ENCODE measurements at regions not wholly inside any gene's neighbourhood (a gene's known extent, or its start where the extent isn't known, plus 50 kb on each side); places are given as distances from the start of the nearest gene placed in this dataset.

GRCh38 chr2:239574054-239574433 is 173.2 kb upstream of the HDAC4 start:
- intact Hi-C loops (cut with DNase I, micrococcal nuclease), result no loop called here
- DNase-seq (no peak), ATAC-seq (no peak)

DNA sequence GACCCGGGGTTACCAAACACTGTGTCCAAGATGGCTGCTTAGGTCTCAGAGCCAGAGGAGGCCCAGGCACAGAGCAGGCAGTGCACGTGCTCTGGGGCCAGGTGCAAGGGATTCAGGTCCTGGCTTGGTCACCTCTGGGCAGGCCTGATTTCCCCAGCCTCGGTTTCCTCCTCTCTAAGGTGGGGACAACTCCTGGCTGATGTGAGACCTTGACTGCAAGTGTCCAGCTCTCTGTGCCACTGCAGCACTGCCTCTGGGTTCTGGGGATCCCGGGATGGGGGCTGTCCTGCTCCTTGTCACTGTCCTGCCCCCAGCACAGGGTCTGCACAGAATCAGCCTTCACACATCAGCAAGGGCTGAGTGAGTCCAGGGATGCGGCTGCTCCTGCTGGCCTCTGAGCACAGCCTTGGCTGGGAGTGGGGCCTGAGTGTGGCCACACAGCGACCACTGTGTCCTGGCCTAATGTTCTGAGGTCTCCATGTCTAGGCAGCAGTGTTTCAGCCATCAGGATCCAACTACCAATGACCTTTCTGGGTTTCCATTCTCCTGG is 170.2 kb upstream of the HDAC4 start:
- DNase-seq, result no peak
- no peak for ATAC-seq
- intact Hi-C loops (cut with DNase I, micrococcal nuclease), result no loop called here

GRCh38 chr2:239570216-239570925 is 169.6 kb upstream of the HDAC4 start:
- intact Hi-C loops (cut with DNase I, micrococcal nuclease), result no loop called here
- DNase-seq, result no peak
- ATAC-seq, result no peak

DNA sequence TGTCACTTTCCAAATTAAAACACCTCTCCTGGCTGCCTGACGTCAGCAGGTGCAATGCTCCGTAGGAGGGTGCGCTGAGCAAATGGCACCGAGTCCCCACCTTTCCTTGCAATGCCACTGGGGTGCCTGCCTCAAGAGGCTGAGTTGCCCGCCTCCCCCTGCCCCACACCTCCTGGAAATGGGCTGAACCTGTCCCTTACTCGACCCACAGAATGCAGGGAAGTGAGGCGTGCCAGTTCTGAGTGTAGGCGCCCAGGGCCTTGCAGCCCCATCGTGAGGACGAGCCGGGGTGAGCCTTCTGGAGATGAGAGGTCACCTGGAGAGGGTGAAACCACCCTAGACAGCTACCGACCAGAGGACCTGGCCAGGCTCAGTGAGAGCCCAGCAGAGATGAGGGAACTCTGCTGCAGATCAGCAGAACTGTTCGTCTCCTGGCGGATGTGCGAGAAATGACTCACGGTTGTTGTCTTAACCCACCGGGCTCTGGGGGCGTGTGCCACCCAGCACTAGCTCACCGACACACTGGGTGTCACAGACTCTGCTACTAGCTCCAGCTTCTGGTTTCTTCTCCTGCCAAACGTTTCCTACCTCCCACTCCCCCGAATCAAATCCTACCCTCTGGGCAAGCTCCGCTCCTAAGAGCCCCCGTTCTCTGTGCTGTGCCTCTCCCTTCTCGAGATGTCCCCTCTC is 168.7 kb upstream of the HDAC4 start:
- DNase-seq (no peak), ATAC-seq (no peak)
- intact Hi-C loops (cut with DNase I, micrococcal nuclease), result no loop called here

DNA sequence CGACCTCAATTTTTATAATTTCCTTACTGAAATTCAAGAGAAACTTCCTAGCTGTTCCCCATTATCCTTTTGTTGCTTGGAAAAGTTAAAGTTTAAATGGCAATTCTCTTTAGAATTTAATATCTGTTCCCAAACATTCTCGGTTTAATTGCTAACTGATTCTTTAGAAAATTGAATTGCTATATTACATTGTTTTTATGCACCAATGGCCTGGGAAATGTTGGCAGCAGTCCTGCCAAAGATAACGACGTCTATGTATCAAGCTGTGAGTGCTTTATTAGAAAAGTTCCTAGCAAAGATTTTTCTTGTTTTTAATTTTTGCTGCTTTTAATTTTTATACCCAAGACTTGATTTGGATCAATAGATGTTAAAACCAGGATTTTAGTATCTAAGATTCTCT is 167.8 kb upstream of the HDAC4 start:
- intact Hi-C loops (cut with DNase I, micrococcal nuclease), result no loop called here
- DNase-seq (no peak), ATAC-seq (no peak)

- DNase-seq (no peak), ATAC-seq (no peak)
- intact Hi-C loops (cut with DNase I, micrococcal nuclease), result no loop called here
Measured at GRCh38 chr2:239567786-239568185, 167.0 kb upstream of the HDAC4 start.

DNA sequence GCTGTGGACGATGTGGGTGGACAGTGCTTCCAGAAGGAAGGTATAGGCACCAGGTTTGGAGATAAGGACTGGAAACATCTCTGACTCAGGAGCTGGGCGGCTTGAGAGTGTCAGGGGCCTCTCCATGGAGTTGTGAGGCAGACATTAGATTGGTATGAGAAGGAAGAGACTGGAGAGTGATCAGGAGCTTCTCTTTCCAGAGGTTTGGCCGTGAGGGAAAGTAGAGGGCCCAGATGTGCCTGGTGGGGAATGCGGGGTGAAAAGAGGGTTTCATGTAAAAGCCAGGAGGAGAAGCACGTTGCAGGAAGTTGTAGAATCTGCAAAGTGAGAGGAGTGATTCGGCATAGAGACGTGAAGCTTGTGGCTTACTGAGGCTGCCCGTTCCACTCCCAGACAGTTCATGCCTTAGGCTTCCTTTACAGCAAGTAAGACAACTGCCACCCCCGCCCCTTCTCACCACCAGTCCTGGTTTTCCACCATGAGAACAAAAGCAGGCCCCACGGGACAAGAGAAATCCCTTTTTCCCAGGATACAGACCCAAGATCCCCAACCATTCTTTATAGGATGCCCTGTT is 166.3 kb upstream of the HDAC4 start:
- ATAC-seq (no peak), DNase-seq (no peak)
- intact Hi-C loops (cut with DNase I, micrococcal nuclease), result no loop called here

- ATAC-seq, result no peak
- peak in 1 of 2 donors; percentile 14 for DNase-seq
- intact Hi-C loops (cut with DNase I, micrococcal nuclease), result no loop called here
Measured at GRCh38 chr2:239566162-239566994, 165.6 kb upstream of the HDAC4 start.

DNA sequence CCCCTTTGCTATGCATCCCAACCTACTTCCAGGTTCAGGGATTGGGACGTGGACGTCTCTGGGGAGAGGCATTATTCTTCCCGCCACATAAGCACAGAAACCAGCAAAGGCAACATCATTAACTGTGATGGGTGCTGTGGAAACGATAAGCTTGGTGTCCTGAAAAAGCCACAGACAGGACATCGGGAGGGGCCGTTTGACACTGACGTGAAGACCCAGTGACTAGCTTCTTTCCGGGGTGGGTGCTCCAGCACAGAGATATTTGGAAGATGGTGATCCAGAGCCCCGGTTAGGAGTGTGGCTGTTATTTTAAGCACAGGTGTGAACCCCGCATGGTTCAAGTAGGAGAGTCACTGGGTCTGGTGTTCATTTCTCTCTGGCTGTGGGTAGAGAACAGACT is 163.8 kb upstream of the HDAC4 start:
- no peak for ATAC-seq
- intact Hi-C loops (cut with DNase I, micrococcal nuclease), result no loop called here
- no peak for DNase-seq

GRCh38 chr2:239563561-239563960 is 162.7 kb upstream of the HDAC4 start:
- intact Hi-C loops (cut with DNase I, micrococcal nuclease), result no loop called here
- DNase-seq, result no peak
- no peak for ATAC-seq

GRCh38 chr2:239561446-239562001 is 160.7 kb upstream of the HDAC4 start:
- DNase-seq (peak in 1 of 2 donors; percentile 28), ATAC-seq (no peak)
- intact Hi-C loops (cut with DNase I, micrococcal nuclease), result no loop called here

DNA sequence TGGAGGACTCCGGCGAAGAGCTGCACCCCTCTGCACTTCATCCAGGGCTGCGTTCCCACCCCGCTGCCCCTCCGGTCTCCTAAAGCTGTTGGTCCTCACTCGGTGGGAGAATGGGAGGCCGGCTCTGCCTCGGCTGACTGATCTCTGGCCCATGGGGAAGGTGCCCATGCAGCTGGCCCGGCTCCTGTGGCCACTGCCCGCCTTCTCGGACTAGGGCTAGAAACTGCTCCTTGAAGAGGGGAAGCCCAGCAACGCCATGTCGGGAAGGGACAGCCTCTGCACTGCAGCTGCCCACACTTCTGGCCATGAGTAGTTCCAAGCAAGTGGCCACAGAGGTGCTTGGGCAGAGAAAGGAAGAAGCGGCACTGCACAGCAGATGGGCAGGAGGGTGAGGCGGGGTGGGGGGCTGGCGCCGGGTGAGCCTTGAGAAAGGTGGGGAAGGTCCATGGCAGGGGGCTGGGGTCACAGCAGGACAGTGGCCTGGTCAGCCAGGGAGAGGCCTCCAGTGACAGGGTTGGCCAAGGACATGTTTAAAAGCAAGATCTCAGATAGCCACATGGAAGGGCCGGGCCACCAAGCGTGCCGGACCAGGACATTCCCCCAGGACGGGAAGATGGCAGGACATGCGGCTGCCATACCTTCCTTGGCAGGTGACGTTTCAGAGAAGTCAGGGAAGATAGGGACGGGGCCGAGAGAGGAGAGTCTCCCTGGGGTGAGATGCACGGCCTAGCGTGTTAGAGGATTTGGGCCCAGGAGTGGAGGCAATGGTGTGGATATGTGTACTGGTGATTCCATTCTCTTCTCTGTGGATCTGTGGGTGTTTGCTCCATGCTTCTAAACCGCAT is 158.8 kb upstream of the HDAC4 start:
- intact Hi-C loops (cut with DNase I, micrococcal nuclease), result no loop called here
- no peak for DNase-seq
- ATAC-seq, result no peak

DNA sequence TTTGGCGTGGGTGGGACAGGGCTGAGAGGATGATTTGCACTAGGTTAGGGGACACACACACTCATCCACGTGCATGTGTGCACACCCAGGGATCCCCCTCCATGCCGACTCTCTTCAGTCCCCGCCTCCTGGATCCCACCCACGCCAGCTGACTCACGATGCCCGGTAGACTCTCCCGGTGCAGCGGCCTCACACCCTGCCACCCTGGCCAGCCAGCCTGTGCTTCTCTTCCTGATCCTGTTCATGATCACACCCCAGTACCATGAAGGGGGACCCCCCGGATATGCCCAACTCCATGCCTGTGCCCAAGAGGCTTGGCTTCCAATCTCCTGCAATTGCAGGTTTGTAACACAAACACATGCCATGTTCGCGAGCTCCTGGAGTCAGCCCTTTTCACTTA is 157.8 kb upstream of the HDAC4 start:
- DNase-seq (no peak), ATAC-seq (no peak)
- intact Hi-C loops (cut with DNase I, micrococcal nuclease), result no loop called here

DNA sequence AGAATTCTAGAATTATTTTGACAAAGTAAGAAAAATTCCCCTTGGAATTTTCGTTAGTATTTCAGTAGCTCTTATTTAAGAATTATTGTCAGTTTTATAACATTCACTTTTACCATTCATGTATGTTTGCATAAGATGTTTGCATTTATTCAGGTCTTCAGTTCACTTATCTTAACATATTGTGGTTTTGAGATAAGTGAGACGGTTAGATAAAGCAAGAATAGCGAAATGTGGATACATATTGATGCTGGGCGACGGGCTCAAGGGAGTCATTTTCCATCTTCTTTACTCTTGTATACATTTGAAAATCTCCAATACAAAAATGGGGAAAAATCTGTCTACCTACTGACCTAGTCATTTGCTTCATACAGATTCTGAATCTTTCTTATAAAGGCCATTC is 156.7 kb upstream of the HDAC4 start:
- DNase-seq, result no peak
- intact Hi-C loops (cut with DNase I, micrococcal nuclease), result no loop called here
- ATAC-seq, result no peak

- no peak for DNase-seq
- intact Hi-C loops (cut with DNase I, micrococcal nuclease), result no loop called here
- no peak for ATAC-seq
Measured at GRCh38 chr2:239555571-239555905, 154.7 kb upstream of the HDAC4 start.

- ATAC-seq, result no peak
- intact Hi-C loops (cut with DNase I, micrococcal nuclease), result no loop called here
- no peak for DNase-seq
Measured at GRCh38 chr2:239554766-239555570, 154.1 kb upstream of the HDAC4 start.

DNA sequence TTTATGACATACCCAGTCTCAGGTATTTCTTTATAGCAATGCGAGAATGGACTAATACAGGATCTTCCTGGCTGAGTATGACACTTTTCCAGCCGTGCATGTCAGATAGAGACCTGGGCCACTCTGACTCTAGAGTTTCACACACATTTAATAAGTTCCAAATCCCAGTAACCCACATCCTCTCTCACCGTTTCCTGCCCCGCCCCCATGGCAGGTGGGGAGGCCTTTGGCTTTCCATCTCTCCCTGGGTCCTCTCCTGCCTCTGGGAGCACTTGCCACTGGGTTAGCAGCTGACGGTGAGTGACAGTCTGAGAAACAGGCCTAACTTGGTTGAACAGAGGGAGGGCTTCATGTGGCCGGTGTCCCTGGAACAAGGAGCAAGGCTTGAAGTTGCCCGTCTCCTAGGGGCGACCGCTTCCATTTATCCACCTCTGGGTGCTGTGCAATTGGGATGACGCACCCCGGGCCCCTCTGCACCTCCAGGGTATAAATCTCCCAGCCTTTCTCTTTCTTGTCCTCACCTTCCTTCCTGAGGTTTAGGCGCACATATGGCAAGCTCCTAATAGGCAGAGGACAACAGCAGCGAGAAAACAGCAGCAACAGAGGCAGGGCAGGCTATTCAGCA is 152.7 kb upstream of the HDAC4 start:
- DNase-seq (no peak), ATAC-seq (no peak)
- intact Hi-C loops (cut with DNase I, micrococcal nuclease), result no loop called here

Measured in left colon (tissue), 2 donors.